RPMI7951 (cell line): ENCODE measurements at regions not wholly inside any gene's neighbourhood (a gene's known extent, or its start where the extent isn't known, plus 50 kb on each side); places are given as distances from the start of the nearest gene placed in this dataset.

Experiments used
- DNase-seq: peaks from one replicate; pipeline ENCODE4 v3.0.0-alpha.2; 2012; ENCODE audit warnings: low read depth

DNA sequence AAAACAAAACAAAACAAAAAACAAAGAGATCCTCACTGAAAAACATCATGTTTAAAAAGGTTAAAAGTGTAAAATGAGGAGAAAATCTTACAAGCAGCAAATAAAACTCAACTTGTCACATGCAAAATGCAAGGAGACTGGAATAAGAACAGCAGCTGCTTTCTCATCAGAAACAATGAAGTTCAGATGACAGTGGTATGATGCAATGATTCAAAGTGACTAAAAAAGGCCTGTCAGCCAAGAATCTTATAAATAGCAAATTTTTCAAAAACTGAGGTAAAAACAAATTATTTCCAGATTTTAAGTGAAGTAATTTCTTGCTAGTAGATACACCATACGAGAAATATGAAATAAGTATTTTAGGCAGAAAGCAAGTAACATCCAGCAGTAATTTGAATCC, 68.6 kb upstream of the EPHA3 start:
- DNase-seq, result no peak

DNA sequence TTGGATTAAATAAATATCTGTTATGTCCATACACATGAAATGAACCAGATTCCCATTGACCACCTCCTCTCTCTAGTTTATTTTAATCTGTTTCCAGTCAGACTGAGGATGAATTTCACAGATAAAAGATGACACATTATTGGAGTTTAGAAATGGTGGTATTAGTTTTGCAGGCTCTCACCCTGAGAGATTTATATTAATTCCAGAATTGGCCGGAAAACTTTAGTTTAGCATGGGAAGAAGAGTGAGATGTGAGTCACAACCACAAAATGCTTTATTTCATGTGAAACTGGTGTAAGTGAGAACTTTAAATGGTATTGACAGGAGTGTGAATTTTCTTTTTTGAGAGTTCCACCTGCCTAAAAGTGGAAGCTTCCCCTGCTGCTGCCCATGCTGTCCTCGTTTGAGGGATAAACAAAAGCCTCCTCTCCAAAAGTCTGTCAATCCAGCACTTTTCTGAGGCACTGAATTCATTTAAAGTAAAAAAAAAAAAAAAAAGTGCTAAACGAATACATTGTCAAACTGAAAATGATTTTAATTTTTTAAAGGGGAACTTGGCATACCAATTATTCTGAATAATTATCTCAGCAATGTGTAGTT, 65.1 kb upstream of the EPHA3 start:
- no peak for DNase-seq

- no peak for DNase-seq
Observed at GRCh38 chr3:89043406-89043932, 64.0 kb upstream of the EPHA3 start.

GRCh38 chr3:89046661-89047060, 60.8 kb upstream of the EPHA3 start:
- no peak for DNase-seq

DNA sequence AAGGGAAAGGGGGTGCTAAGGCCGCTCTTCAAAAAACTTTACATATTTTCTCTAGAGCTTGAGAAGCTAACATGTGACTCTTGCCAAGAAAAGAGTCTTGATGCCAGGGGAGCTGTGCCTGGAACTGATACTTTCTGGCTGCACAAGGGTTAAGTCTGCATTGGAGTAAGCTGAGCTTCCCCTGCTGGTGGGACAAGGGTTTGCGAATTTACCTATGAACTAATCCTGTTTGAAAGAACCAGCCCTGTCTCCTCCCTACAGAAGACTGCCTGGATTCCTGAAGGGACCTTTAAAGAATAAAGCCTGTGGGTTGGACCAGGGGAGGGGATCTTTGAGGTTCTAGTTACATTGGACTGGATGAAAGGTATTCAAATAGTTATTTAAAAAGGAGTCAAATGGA, 58.3 kb upstream of the EPHA3 start:
- no peak for DNase-seq

DNA sequence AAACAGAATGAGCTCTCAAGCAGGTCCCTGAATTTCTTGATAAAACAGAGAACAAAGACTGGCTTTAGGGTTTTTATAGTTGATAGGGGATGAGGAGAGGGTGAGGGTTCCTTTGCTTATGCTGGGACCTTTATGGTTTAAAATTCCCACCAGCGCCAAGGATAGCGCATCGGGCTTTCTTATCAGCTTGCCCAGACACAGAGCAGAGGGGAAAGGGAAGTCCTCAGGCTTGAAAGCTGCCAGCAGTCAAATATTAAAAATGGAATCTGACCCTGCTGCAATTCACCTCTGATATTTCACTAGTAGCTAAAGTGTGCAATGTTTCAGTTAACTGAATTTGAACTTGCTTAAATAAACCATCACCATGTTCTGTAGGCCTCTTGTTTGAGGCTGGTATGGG, 55.0 kb upstream of the EPHA3 start:
- no peak for DNase-seq

- no peak for DNase-seq
Observed at GRCh38 chr3:89057398-89057797, 50.0 kb upstream of the EPHA3 start.
